Posterior cingulate gyrus (tissue), 11 donors: ENCODE measurements at regions not wholly inside any gene's neighbourhood (a gene's known extent, or its start where the extent isn't known, plus 50 kb on each side); places are given as distances from the start of the nearest gene placed in this dataset.

ENCODE experiments used
- DNase-seq, 10 donors: peaks; one replicate each; pipeline versions ENCODE4 v3.0.0 to v3.0.0-alpha.2; 2020 to 2021; ENCODE audit warnings: mixed read lengths in 3 of 10
- intact Hi-C: fragments of 100-400 bp; cut with DNase I; formaldehyde crosslinking; loops from one replicate; pipeline ENCODE4 v1.15.1; 2023

- DNase-seq: no peak
- intact Hi-C loops: no loop called here
Measured at GRCh38 chr10:118537623-118538022, 57.8 kb downstream of the PRLHR start.

- intact Hi-C loops: no loop called here
Measured at GRCh38 chr10:118534136-118534535, 61.3 kb downstream of the PRLHR start.

GRCh38 chr10:118531105-118531852, 64.2 kb downstream of the PRLHR start:
- DNase-seq: peak in 1 of 10 donors; percentile 76
- intact Hi-C loops: no loop called here

More at GRCh38 chr10:118534136-118534535, 61.3 kb downstream of the PRLHR start:
- no peak for DNase-seq

DNA sequence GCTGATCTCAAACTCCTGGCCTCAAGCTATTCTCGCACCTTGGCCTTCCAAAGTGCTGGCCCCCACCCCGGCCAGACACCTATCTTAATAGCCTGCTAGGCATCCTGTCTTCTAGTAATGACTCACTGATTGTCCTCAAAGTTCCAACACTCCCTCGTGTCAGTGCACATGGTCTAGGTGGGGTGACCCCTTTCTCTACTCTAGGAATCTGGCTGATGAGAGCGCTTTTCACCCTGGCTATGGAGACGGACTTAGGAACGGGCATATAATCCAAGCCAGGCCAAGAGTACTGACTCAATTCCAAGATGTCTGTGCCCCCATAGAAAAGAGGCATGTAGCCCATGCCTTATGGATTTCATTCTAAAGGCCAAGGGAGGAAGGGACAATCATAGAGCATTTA, 67.0 kb downstream of the PRLHR start:
- no peak for DNase-seq
- intact Hi-C loops: no loop called here

DNA sequence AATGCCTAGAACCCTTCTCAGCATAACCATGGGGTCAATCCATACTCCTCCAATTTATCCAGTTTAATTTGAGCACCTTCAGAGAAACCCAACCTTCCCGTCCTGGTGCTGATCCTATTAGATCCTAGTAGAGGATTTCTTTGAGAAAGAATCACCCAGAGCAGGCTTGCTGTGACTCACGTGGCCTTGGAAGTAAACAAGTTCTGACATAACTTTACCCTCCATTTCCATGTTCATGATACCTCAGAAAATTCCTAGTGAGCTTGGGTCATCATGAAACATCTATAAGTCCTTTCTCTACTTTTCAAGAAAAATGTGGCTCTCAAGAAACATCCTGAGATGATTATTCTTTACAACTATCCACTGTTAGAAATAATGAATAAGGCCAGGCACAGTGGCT, 71.7 kb downstream of the PRLHR start:
- intact Hi-C loops: no loop called here

DNA sequence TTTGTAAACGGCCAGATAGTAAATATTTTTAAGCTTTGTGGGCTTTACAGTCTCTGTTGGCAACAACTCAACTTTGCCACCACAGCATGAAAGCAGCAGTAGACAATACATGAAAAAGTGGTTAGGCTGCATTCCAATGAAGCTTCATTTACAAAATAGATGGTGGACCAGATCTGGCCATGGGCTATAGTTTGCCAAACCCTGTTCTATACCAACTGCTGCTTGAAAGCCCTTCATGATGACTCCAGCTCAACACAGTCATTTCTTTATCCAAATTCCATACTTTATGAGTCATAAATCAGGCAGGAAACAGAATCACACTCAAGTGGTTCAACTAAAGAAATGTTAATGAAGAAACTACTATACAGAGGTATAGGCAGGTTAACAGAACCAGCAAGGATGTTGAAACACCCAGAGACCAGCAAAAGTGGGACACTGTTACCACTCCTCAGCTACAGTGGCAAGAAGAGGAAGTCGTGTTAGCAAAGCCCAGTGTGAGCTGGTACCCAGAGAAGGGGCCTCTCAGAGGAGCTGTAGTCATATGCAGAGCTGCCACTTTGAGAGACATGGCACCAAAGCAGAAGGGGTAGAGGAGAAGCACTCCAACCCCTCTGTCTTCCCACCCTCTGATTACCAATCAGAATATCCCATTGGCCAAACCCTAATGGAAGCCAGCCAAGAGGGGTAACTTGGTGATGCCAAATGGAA, 72.5 kb downstream of the PRLHR start:
- DNase-seq: no peak
- intact Hi-C loops: no loop called here

More for the DNA sequence above, 71.7 kb downstream of the PRLHR start:
- DNase-seq: no peak

DNA sequence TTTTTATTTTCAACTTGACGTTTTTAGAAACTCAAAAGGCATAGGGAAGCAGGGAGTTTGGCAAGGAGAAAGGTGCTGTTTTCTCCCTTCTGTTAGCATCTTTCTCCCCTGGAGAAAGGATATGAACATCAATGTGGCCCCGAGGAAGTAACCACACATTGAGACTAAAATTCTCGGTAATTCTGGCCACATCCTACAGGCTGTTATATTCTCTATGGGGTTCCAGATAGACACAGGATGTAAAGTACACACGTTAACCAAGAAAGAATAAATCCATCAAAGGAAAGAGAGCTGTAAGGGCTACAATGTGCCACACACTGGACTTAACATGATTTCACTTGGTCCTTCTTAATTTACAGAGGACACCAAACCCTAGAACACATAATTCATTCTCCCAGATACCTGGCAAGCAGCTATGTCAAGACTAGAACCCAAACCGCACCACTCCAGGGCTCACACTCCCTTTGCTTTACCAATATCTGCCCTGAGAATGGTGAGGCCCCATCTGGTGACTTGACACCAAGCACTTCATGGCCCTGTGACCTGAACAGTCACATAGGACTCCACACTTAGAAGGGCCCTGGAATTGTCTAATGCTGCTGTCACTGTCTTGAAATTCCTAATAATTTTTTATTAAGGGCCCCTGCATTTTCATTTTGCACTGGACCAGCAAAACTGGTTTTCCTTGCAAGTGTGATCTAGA, 73.9 kb downstream of the PRLHR start:
- intact Hi-C loops: no loop called here
- DNase-seq: no peak

DNA sequence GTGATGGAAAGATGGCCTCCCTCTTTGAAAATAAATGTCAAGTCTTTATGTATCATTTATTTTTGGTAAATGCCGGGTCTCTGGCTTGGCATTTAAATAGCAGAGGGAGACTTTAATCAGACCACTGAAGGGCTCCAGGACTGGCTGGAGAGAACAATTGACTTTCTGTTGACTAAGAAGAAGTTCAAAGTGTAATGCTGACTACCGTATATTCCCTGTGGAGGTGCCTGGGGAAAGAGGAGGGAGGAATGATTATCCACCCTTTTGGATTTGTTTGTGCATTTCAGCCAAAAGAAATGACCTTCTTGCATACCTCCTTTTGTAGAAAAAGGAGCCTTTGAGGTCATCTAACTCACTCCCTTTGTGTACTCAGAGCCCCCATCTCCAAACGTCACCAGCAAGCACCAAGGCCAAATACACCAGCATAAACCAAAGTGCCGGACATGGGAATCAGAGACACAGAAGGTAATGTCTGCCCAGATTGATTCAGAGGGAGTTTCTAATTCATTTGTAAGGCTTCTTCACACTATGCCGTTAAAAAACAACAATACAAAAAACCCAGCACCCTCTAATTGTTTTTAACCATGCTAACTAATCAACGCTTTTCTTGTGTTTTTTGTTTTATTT, 75.2 kb downstream of the PRLHR start:
- no peak for DNase-seq
- intact Hi-C loops: no loop called here

GRCh38 chr10:118518095-118518494, 77.4 kb downstream of the PRLHR start:
- no peak for DNase-seq
- intact Hi-C loops: no loop called here

GRCh38 chr10:118516716-118517115, 78.7 kb downstream of the PRLHR start:
- intact Hi-C loops: no loop called here
- no peak for DNase-seq

DNA sequence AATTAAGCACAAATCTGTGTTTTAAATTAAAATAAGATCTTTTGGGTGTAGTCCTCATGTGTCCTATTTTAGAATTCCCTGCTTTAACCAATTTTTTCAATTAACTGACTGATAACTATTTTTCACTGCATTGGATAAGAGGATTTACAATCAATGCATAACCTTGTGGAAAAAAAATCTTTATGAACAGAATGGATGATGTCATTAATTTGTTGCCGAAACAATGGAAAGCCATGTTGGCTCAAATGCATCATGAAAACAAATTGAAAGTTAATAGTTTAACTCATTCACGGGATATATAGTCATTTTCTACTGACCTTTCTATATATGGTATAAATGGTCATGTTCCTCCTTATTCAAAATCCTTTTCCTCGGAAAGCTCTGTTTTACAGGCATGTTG, 82.3 kb downstream of the PRLHR start:
- intact Hi-C loops: no loop called here
- DNase-seq: no peak

DNA sequence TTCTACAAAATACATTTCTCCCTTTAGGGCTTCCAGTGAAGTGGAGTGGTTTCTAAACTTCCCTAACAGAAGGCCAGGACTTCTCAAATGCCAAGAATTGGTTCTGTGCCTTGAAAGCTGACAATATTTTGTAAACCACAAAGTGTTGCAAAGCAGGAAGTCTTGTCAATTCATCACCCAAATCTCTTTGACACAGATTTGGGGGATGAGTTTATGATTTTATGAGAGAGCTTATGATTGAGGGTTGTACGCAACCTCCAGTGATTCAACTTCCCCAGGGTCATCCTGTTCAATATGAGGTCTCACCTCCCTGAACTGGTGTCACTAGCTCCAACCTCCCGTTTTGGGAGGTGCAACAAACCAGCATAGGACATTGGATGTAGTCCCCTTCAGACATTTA, 83.7 kb downstream of the PRLHR start:
- DNase-seq: no peak
- intact Hi-C loops: no loop called here

GRCh38 chr10:118508863-118509262, 86.6 kb downstream of the PRLHR start:
- intact Hi-C loops: no loop called here
- no peak for DNase-seq

- intact Hi-C loops: no loop called here
- no peak for DNase-seq
Measured at GRCh38 chr10:118508355-118508754, 87.1 kb downstream of the PRLHR start.

DNA sequence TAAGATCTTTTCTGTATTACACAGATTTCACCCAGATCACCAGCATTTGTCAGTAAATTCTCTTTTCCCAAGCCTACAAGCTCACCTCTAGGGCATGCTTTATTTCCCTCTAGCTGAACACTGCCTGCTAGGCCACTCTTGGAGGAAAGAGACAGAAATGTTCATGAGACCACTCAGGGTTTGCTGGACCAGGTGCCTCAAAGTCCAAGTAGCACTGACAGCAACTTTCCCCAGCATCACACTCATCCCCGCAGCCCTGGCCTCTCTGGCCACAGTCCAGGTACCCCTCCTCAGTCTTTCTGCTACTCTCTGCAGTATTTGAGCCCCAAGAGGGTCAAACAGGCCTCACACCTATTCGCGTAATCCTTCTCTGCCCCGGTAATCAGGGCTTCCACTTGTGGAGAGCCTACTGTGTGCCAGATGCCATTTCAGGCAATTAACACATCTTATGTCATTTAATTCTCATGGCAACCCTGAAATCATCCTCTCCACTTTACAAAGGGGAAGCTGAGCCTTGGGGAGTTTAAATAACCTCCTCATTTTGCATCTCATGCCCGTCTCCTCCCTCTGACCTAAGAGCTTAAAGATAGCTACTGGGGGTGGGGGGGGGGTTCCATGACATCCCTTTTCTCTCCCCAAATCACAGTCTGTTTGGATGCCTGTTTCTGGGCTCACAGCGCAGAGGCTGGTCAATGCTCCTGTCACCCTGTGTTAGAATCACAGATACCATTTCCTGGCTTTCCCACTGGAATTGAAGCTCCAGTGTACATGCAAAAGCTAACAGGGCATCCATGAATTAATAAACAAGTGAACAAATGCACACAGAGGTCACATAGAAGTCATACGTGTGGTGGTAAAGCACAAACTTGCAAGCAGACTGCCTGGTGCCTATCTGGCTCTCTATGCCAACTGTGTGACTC, 88.5 kb downstream of the PRLHR start:
- intact Hi-C loops: no loop called here
- DNase-seq: no peak

GRCh38 chr10:118505363-118505762, 90.1 kb downstream of the PRLHR start:
- intact Hi-C loops: no loop called here
- DNase-seq: no peak

DNA sequence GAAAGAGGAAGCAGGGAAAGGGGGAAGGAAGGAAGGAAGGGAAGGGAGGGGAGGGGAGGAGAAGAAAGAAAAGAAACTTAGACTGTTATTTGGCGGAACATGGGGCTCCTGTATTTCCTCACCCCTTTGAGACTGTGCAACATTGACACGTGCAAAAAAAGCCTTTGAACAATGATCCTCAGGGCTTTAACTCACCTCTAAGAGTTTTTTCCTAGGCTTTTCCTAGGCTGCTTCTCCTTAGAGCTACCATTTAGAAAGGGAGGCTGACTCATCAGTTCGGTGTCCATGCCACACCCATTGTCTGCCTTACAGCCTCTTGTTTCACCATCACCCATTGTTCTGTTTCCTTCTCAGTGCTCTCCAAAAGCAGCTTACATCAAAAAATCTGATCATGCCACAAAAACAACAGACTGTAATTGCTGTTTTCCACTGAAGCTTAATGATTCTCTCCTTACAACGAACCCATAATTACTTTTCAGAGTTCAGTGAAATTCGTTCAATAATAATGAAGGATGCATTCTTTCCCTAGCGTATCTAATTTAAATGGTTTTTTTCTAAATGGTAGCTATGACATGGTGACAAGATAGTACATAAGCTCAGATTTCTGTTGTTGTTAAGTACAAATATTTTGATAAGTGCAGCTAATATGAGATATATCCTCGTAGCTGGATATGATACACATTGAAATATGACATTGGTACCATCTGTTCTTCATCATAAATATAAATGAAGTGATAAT, 90.8 kb downstream of the PRLHR start:
- no peak for DNase-seq

GRCh38 chr10:118504044-118504443, 91.4 kb downstream of the PRLHR start:
- DNase-seq: no peak
- intact Hi-C loops: no loop called here

More for the DNA sequence above, 90.8 kb downstream of the PRLHR start:
- intact Hi-C loops: no loop called here

GRCh38 chr10:118503192-118503591, 92.3 kb downstream of the PRLHR start:
- intact Hi-C loops: no loop called here

More at GRCh38 chr10:118503192-118503591, 92.3 kb downstream of the PRLHR start:
- no peak for DNase-seq
